ENCODE measurements at regions not wholly inside any gene's neighbourhood (a gene's known extent, or its start where the extent isn't known, plus 50 kb on each side); places are given as distances from the start of the nearest gene placed in this dataset.

DNA sequence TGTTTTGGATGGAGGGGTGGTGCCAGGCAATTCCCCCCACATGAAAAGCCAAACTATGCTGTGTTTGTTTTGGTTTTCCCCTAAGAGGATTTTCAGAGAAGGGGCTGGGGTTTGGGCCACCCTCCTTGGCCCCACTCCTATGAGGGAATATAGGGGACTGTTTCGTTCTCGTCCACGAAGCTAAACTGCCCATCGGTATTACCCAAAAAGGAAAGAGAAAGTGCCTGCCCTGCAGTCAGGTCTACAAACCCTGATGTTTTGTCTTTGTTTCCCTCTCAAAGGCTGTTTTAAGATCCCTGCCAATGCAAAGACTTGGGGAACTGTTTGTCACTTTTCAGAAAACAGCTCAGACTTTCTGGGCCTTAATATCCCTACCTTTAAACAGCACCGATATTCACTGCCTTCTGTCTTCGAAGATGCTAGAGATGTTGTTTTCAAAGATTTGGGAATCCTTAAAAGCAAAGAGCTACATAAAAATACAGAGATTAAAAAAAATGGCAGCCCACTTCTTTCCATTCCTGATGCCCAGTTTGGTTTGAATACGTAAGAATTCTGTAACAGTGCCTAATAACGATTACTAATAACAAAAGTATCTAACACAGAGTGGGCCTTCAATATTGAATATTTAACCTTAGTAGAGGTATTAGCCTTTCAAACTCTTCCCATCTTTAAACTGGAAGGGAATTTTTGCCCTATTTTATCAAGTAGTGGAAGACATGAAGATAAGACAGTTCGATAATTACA lies 518.4 kb downstream of the MED13L start:
- no peak for DNase-seq

DNA sequence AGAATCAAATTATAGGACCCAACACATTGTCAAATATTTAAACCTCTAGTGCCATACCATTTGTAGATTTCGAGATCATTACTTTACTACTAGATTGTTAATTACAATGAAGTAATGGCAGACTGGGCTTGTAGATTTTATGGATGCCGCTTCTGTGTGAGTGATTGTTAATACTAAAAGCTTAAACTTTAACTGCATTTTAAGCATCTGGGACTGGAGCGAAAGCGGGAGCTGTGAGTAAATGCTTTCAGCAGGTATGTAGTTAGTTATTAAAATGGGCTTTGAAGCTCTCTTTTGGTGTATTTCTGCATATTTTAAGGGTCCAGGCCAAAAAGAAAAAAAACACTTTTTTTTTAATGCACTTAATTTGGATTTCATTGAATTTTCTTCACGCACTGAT lies 519.3 kb downstream of the MED13L start:
- DNase-seq, result no peak

DNA sequence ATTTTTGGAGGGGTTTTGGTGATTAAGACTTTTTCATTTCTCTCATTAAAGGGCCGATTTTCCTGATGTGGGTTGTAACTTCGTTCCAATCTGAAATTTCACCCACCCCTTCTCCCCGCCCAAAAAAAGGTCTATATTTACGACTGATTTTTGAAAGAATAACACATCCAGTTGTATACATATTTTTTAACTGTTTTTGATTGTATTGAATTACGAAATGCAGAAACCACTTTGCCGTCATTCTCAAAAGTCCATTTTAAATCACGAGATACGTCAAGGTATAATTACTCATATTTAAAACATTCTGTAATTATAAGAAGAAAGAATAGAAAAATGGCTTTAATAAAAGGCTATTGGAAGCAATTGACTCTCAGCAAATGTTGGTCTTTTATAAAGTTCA lies 520.7 kb downstream of the MED13L start:
- no peak for DNase-seq

DNA sequence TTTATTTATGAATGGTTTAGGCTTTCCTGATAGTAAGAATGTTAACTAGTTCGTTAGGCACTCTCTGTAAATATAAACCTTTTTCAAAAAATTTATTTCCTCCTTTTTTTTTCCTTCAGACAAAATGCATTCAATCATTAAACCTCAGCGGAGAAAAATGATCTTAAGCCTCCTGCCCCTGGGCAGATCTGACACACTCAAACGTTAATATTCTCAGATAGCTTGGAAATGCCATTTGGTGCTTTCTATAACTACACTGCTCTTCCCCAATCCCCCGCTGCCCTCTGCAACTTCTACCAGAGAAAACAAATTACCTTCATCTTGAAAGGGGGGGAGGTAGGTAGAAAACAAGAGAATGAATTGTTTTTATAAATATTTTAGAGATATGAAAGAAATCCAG lies 521.2 kb downstream of the MED13L start:
- DNase-seq, result no peak

DNA sequence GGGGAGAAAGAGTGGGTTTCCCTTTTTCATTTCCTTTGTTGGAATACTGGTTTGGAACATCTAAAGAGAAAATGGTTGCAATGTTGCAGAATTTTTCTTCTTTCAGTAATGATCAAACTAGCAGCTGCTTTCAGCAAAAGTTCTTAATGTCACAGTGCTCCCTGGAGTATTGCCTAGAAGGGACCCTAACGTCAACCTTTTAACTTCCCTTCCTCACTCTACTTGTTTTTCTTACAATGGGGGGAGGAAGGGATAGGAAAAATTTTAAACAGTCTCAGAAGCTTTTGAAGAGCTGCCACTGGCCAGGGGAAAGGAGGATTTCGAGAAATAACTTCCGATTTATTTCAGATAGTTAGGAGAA lies 521.8 kb downstream of the MED13L start:
- DNase-seq, result no peak

DNA sequence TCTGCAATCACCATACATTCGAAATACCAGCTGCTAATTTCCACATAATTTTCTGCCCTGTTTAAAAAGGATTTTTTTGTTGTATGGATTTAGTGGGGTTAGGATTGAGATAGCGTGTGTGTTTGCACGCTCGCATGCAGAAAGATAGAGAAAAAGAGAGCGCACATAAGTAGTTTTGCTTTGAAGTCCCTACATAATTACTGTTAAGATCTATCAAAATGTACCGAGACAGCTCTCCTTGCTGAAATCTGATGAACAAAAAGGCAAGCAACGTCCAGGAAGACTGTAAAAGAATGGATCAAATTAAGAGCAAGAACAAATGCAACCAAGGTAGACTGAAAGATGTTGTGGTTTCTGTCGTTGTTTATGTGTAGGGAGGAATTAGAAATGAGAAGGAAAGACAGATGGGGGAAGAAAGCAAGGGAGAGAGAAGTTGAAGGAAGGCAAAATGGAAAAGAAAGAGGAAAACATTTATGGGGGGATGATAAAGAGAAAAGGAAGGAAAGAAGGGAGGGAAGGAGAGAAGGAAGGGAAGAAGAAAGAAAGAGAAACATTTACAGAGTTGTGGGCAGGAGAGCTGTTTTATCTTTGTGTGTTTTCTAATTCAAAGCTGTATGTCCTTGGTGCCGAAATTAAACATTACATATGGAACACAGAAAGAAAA lies 522.3 kb downstream of the MED13L start:
- no peak for DNase-seq

DNA sequence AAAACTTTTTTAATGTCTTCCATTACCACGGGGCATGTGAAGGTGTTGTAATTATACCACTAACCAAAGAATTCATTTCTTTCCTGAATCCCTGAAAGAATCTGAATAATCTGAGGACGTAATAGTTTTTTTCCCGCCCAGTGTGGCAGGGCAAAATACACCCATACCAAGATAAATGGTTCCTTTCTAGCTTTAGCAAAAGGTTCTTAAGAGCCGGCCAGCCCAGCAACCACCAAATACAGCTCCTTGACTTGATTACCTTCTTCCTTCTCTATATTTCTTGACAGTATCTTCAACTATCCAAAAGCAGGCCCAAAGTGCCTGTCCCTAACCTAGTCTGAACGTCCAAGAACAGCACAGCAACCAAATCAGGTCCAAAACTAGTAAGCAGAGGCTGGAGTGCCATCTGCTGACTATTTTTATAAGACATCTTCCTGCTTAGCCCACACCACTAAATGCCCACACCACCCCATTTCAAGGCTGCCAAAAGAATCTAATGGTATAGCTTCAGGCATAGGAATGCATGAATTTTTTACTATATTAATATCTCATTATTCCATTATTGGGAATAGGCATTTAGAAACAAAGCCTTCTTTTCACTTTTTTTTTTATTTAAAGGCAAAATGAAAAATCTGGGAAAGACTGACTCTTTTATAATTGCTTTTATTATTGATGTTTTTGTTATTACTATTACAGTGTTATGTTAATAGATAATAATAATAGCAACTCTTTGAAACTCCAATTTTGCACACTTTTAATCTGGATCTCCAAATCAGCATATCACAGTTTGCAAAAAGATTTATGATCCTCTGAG lies 524.4 kb downstream of the MED13L start:
- DNase-seq, result peak; percentile 73

DNA sequence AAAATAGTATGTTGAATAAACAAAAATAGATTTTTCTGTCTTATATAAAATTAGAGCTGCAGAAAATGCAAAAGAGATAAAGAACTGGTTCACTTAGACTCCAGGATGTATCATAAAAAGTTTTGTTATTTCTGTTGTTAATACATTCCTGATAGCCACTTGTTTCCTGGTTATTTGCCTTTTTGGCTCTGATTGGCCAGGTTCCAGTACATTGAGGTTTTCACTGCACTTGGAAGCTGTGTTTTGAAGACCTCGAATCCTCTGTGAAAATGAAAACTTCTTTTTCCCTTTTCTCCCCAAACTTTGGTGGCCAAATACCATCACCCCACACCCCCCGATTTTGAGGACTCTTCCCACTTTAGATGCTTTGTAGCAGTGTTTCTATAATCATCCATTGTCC lies 525.3 kb downstream of the MED13L start:
- peak; percentile 72 for DNase-seq

DNA sequence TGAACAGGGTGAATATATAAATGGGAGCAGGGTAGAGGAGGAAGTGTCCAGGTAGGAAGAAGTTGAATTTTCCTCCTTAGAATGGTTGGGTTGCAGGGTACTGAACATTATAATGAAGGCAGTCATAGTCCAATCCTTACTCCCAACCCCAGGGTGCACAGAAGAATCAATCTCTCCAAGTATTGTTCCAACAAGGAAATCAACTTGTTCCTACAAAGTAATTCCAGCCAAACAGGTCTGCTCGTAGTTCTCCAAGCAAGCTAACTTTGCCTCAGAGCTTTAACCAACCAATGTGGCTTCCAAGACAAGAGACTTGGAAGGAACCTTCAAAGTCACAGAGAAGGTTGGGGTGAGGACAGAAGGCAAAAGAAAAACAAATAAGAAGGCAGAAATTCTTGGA lies 527.2 kb downstream of the MED13L start:
- DNase-seq, result no peak

DNA sequence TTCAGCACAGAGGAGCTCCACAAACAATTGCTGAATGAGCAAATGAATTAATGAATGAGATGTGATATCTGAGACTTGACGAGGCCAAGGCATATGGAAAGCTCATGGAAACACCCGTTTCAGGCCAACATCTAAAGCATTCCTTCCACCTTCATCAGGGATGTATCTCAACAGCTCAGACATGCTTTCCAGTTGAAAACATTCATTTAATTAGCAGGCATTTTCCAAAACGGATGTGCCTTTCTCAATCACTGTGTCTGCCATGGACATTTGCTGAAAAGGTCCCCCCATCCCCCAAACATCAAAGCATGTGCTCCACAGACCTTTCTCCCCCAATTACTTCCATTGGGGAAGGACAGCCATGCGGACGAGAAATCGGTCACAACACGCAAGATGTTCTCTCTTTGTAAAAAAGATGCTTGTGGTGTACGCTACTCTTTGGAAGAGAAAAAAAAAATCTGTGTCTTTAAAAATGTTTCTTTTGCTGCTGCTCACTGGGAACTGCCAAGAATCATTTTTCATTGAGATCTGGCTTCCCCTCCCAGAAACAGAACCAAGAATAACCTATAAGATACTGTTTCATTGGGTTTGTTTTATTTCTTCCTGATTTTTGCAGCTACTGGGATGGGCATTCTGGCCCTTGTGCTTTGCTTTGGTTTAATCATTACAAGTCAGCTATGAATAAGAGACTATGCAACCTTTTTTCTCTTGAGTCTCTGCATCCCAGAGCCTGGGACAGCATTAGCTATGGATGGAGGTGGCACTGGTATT lies 528.2 kb downstream of the MED13L start:
- DNase-seq, result peak; percentile 45

DNA sequence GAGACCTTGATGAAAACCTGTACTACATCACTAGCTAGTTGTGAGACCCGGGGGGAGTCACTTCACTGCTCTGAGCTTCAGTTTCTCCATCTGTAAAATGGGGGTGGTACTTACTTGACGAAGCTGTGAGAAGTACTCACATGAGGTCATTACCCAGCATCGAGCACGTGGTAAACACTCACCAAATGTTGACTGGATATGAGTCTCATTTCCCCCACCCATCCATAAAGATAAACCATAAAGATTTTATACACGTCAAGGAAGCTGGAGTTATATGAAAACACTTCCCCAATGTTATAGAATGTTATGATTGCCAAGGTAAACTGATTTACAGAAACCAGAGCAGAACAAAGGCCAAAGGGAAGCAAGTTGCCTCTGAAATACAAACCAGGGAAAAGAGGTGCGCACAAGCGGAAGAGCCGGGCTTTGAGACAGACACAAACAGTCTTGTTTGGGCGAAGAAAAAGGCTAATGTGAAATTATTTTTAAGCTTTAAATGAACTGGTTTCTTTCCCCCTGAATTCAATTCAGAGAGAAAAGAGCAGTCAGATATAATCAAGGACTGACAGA lies 536.8 kb downstream of the MED13L start:
- no peak for DNase-seq

DNA sequence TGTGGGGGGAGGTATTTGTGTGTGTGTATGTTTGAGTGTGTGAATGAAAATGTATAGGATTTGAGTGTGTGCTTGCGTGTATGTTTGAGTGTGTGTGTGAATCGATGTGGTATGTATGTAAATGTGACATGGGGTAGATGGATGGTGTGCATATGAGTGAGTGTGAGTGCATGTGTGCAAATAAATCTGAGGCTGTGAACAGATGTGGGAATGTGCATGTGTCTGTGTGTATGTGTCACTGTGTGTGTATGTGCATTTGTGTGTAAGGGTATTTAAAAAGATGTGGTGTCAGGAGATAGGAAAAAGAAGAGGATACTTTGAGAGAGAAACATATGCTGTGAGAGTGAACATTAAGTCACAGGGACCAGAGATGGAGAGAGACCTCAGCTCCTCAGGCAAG lies 539.6 kb downstream of the MED13L start:
- no peak for DNase-seq

DNA sequence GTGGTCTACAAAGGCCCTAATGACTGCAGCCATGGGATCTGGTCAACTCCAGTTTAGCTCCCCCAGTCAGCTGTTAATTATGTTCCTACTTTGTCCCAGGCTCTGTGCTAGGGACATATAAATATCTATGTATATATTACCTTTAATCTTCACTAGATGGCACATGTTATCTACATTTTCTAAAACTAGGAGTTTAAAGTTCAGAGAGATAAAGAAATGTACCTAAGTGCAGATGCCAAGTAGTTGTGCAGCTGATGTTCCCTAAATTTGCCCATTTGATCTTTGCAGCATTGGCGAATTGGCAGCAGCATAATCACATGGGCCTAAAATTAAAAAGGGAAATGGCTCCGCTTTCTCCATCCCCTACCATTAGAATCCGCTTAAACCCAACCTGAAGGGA lies 541.1 kb downstream of the MED13L start:
- DNase-seq, result no peak

DNA sequence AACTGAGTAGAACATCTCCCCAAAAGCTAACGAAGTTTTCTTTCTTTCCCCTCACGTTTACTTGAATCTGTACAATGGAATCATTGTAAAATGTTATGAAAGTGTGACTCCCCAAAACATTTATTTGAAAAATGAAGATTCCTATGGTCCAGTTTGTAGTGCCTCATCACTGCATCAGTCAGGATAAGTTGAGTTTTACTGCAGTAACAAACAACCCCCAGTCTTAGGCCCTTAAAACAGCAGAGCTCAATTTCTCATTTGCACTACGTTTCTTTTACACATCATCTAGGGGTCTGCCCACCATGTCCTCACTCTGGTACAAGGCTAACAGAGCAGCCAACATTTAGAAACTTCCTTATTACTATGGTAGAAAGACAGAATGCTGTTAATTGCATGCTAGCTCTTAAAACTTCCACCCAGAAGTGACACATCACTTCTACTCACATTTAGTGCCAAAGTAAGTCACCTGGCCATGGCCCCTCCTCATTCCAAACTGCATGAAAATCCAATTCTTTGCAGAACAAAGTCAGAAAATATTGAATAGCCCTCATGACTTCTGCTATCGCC lies 546.4 kb downstream of the MED13L start:
- DNase-seq, result no peak

DNA sequence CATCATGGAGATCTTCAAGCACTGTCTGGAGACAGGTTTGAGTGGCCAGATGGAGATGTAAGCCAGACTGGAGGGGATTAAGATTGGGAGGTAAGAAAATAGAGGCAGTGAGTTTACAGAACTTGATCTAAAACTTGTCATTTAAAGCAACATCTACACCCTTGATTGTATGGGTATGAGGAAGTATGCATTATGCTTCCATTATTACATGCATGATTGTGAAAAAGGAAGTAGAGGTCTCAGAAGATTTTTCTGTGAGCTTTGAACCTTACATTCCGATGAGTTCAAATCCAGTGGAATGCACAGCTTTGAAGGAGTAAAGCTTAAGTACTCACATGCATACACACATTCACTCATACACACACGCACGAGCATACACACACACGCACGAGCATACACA lies 550.8 kb downstream of the MED13L start:
- no peak for DNase-seq

DNA sequence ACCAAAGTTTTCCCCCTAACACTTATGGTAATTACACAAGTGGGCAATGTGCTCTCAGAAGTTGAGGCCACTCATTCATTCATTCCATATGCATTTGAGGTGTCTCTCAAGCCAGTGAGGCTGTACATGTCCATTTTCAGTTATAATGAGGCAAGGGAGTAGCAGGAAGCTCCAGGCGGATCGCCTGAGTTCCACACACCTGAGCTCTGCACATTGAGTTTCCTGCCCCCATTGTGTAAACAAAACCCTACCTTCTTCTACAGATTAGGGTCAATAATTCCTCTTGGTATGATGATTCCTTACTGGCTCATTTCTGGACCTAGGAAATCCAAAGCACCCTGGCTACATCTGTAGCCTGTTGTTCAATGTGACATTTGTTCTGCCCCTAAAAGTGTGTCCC lies 555.3 kb downstream of the MED13L start:
- DNase-seq, result no peak

DNA sequence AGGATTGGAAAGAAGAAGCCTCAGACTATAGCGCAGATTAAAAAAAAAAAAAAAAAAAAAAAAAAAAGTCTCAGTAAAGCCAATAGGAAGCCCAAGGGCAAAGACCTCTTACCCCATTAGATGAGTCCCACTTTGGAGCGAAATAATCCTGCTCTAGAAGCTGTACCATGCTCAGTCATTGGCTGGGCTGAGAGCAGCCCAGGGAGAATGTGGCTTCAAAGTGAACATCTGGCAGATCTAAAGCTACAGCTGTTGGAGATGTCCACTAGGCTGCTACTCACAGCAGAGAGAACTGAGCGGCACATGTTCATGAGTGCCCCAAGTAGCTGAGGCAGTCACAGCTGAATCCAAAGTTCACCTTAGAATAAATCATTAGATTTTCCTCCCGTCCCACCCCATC lies 560.9 kb downstream of the MED13L start:
- DNase-seq, result no peak

DNA sequence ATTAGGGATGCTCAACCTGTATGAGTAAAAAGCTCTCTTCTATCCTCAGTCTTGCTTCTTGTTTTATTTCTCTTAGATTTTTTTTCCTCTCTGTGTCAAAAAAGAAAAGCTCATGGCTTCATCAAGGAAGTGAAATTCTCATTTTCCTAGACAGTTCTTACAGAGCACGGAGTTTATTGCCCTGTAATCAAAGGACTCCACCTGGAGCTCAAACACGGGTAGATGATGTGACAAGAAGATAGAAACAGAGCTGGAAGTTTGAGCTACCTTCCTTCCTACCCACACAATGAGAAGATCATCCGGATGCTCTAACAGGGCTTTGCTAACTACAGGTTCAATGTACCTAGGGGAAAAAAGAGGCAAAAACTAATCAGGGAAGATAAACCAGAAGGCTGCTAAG lies 564.8 kb downstream of the MED13L start:
- no peak for DNase-seq

DNA sequence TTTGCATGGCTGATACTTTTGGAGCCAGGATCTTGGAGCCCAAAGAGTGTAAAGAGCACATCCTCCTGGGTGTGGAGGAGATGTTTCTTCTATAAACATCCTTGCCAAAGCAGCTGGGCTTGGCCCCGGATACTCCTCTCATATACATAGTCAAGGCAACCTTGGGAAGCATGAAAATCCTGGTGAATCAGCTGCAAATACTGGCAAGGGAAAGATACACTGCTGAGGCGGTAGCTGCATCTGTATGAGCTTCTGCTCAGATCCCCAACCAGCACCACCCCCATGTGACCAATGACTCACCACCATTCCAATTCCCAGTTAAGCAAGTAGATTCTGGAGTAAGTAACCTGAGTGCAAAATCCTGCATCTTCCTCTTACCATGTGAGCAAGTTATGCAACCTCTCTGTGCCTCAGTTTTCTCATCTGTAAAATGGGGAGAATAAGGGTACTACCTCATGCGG lies 567.4 kb downstream of the MED13L start:
- DNase-seq, result peak; percentile 85

DNA sequence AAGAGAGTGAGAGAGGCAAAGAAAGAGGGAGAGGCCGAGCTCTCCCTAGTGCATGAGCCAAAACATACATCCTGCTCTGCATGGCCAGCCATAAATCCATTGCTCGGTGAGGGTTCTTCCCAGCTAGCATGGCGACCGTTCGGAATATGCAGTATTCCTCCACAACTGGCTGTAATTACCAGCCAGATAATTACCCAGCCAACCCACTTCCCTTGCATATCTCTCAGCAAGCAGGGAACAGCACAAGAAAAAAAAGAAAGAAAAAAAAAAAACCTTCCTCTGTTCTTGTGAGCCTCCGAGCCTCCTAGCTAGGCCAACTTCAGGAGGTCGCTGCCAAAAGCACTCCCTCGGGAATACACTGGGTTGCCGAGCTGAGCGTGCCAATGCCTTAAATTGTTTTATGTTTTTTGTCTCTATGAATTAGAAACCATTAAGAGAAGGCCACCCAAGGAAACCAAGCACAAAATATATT lies 567.9 kb downstream of the MED13L start:
- peak; percentile 58 for DNase-seq

DNA sequence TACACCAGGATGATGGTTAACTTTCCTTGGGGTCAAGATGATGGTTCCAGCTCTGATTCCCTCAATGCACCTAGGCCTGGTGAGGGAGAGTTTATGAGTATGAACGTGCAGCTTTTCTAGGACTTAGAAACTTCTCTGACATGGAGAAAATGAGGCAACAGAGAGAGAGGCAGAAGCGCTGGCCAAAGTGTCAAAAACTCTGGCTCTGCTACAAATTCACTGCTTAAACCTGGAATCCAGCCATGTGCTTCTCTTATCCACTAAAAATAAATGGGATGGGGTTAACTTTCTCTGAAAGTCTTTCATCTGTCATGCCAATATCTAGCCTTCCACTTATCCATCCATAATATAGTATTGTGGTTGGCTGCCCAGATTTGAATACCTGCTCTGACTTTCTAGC lies 568.7 kb downstream of the MED13L start:
- DNase-seq, result no peak

DNA sequence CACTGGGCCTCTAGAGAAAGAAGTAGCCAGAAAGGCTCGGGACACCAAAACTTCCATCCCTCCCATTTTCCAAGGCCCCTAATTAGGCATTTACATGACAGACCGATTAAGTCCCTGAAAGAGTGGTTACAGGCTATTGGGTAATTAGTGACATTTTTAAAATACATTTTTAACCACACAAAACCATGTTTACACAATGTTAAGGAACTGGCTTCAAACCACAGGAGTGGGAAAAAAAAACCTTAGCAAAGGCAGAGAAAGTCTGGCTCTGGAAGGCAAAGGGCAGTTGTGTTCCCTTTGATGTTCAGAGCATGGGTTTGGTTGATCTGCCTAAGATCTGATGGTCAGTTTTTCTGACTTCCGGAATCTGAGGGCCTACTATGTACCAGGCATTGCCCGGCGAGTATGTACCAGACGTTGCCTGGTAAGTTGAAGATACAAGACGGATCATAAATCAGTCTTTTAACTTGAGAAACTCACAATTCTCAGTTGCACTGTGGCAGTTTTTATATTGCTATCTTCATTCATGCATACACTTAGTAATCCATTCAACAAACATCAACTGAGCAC lies 576.5 kb downstream of the MED13L start:
- DNase-seq, result peak; percentile 37
